Activated CD4-positive, alpha-beta T cell treated with anti-CD3 and anti-CD28 coated beads, Interleukin-2, amount 50 U/mL, for 24 hours (primary cell): ENCODE measurements at regions not wholly inside any gene's neighbourhood (a gene's known extent, or its start where the extent isn't known, plus 50 kb on each side); places are given as distances from the start of the nearest gene placed in this dataset.
"Not testable (repeated sequence)": the region's sequence is repeated elsewhere in the genome, so short reads cannot be mapped to it uniquely, and the experiment has no call there.

ENCODE experiments used
- DNase-seq, 2 donors: peaks; one replicate each; pipeline ENCODE4 v3.0.0-alpha.2; 2020; ENCODE audit warnings: low read depth in 1 of 2, low spot score in 1 of 2

DNA sequence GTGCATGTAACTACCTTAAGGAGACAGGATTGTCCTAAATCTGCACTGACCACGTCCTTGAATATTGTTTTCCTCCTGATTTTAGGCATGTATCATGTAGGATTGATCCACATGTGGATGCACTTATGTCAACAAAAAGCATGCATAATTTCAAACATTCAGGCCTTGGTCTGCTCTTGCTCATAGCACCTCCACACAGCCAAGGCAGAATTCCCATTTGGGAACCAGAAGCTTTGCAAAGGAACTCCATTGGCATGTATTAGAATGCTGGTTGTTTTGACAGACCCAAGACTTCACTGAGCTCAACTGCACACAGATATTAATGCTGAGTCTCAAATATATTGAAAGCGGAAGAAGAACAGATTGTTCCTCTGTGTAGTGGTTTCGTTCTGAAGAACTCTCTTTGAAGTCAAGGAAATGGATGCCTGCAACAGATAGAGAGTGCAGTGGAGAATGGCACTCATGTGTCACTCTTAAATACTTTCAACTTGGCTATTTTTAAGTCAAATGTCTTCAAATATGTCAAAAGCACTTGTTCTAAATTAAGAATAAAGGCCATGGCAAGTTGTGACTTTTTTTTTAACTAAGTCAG lies 387.6 kb downstream of the LTN1 start:
- DNase-seq = no peak

- DNase-seq = no peak
These were observed 390.1 kb downstream of the LTN1 start for GRCh38 chr21:28602546-28602945.

- no peak for DNase-seq
These were observed 394.5 kb downstream of the LTN1 start for GRCh38 chr21:28598214-28598613.

DNA sequence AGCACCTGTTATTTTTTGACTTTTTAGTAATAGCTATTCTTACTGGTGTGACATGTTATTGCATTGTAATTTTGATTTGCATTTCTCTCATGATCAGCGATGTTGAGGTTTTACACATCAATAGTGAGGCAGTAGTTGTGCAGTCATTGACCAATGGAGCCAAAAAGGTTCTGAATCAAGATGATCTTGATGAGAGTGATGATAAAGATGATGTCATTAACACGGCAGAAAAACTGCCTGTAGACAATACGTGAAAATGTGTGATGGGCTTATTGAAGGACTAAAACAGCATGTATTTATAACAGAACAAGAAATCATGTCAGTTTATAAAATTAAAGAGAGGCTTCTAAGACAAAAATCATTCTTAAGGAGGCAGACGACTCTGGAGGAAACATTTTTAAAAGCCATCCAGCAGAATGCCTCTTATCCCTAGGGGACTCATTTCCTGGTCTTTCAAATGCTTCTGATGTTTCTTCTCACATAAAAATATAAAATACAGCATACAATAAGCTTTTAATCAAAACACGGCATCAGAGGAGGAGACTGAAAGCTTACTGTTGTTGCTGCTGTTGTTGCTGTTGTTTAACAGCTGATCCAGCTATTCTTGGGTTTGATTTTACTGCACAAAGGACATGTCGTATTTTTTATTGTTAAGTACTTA lies 400.3 kb downstream of the LTN1 start:
- no peak for DNase-seq

DNA sequence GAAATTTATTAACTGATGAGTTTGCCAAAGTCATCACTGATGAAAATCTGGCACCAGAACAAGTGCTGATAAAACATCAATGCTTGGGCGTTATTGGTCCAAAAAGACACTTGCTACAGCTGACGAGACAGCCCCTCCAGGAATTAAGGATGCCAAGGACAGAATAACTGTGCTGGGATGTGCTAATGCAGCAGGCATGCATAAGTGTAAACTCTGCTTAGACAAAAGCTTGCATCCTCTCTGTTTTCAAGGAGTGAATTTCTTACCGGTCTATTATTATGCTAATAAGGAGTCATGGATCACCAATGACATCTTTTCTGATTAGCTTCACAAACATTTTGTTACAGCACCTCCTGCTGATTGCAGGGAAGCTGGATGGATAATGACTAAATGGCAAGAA lies 402.0 kb downstream of the LTN1 start:
- DNase-seq = no peak

GRCh38 chr21:28590026-28590425 lies 402.7 kb downstream of the LTN1 start:
- no peak for DNase-seq

DNA sequence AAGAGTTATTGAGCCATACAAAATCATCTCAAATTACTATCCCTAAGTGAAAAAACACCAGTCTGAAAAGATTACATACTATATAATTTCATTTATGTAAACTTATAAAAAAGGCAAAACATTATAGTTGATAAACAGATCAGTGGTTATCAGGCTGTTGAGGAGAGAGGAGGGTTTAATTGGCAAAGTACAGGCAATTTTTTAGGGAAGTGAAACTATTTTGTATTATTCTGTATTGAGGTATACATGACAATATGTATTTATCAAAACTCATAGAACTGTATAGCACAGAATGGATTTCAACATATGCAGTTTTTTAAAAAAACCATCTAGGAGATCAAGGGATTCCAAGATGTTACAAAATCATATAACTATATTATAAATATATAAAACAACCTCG lies 403.7 kb downstream of the LTN1 start:
- DNase-seq = no peak

GRCh38 chr21:28587748-28588147 lies 404.9 kb downstream of the LTN1 start:
- no peak for DNase-seq

- no peak for DNase-seq
These were observed 410.7 kb downstream of the LTN1 start for GRCh38 chr21:28581976-28582375.

GRCh38 chr21:28581311-28581731 lies 411.4 kb downstream of the LTN1 start:
- not testable (repeated sequence) for DNase-seq

GRCh38 chr21:28580585-28580984 lies 412.1 kb downstream of the LTN1 start:
- no peak for DNase-seq

DNA sequence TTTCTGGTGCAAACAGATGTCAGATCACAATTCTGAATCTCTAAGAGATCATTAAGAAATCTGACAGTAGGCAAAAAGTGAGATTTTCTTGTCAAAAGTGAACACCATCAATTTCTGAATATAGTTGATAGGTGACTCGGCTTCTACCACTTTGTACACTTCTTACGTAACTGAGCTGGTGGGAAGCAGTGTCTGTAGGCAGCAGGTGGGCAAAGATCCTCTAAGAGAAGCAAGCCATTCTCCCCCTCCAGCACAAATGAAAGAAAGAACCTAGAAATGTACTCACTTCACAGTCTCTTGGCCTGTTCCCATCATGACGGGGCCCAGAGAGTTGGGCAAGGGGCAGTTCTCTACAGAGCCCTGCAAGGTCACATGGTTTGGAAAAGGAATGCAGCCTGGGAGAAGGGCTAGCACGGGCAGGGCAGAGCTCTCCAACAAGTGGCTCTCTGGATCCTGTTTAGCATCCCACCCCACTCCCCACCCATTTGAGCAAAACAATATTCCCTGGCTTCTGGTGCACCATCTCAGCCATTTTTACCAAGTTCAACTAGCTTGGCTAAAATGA lies 412.6 kb downstream of the LTN1 start:
- DNase-seq = no peak

GRCh38 chr21:28568692-28569091 lies 424.0 kb downstream of the LTN1 start:
- no peak for DNase-seq

GRCh38 chr21:28563933-28564332 lies 428.7 kb downstream of the LTN1 start:
- DNase-seq = not testable (repeated sequence)

- no peak for DNase-seq
These were observed 430.9 kb downstream of the LTN1 start for GRCh38 chr21:28561772-28562171.

DNA sequence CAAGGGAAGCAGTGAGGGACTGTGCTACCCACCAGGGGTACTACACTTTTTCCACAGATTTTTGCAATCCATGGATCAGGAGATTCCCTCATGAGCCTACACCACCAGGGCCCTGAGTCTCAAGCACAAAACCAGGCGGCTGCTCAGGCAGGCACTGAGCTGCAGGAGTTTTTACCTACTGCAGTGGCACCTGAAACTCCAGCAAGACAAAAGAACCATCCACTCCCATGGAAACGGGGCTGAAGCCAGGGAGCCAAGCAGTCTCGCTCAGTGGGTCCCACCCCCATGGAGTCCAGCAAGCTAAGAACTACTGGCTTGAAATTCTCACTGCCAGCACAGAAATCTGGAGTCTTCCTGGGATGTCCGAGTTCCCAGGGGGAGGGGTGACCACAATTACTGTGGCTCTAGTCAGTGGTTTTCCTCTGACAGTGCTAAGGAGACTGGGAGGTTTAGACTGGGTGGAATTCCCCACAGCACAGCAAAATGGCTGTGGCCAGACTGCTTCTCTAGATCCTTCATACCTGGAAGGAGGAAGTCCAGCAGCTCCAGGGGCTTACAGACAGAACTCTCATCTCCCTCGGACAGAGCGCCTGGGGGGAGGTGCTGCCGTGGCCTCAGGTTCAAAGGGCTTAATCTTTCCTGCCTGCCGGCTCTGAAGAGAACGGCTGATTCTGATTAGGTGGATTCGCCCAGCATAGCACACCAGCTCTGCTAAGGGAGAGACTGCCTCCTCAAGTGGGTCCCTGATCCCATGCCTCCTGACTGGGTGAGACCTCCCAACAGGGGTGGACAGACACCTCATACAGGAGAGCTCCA lies 437.8 kb downstream of the LTN1 start:
- no peak for DNase-seq

- no peak for DNase-seq
These were observed 442.4 kb downstream of the LTN1 start for GRCh38 chr21:28550057-28550825.

GRCh38 chr21:28548291-28548690 lies 444.4 kb downstream of the LTN1 start:
- no peak for DNase-seq

GRCh38 chr21:28547766-28548165 lies 444.9 kb downstream of the LTN1 start:
- DNase-seq = no peak

- DNase-seq = no peak
These were observed 448.7 kb downstream of the LTN1 start for GRCh38 chr21:28543975-28544374.
